Body of pancreas (tissue), 4 donors: ENCODE measurements at regions not wholly inside any gene's neighbourhood (a gene's known extent, or its start where the extent isn't known, plus 50 kb on each side); places are given as distances from the start of the nearest gene placed in this dataset.

Experiments
- CTCF ChIP-seq, 7 experiments: fragments of 450-650 bp in 4 of 7; fragments of 200-600 bp in 3 of 7; sonication (generic) in 3 of 7; IDR thresholded peaks; one replicate each; pipeline ENCODE4 v1.5.1; 2016 to 2019; ENCODE audit warnings: antibody characterized with exemption in 7 of 7
- POLR2A ChIP-seq, 3 donors: fragments of 450-650 bp; IDR thresholded peaks; one replicate each; pipeline ENCODE4 v1.6.1; 2016; ENCODE audit warnings: antibody characterized with exemption in 3 of 3, mild to moderate bottlenecking in 2 of 3

- TF ChIP-seq CTCF (IDR thresholded peaks at IDR 0.05) (no peak), POLR2A (IDR thresholded peaks at IDR 0.05) (no peak)
Measured at GRCh38 chr5:32975656-32976375, 264.7 kb downstream of the NPR3 start.
